ENCODE measurements at regions not wholly inside any gene's neighbourhood (a gene's known extent, or its start where the extent isn't known, plus 50 kb on each side); places are given as distances from the start of the nearest gene placed in this dataset.

DNA sequence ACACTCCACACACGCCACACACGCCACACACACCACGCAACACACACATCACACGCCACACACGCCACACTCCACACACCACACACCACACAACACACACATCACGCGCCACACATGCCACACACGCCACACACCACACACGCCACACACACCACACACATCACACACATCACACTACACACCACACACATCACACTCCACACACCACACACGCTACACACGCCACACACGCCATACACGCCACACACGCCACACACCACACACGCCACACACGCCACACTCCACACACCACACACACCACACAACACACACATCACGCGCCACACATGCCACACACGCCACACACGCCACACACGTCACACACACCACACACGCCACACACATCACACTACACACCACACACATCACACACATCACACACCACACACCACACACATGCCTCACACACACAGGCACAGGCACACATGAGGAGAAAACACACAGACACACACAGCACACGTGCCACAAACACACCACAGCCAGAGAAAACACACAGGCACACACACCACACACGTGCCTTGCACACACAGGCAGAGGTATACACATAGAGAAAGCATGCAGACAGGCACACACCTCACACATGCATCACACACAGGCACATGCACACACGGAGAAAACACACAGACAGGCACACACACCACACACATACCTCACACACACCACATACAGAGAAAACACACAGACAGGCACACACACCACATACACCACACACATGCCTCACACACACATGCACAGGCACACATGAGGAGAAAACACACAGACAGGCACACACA, 241.5 kb upstream of the MYT1L start:
- H3K27ac Mint-ChIP-seq (ENCODE audit: low read depth, unreplicated experiment), result no peak overlapping the region
- intact Hi-C loops (cut with micrococcal nuclease), result no loop called here
- H3K4me1 Mint-ChIP-seq (ENCODE audit: insufficient read depth, unreplicated experiment), result no peaks in the 10 kb centered on the region
- no peaks in the 10 kb centered on the region for H3K36me3 Mint-ChIP-seq (ENCODE audit: insufficient read depth, unreplicated experiment)
- DNase-seq (ENCODE audit: unreplicated experiment), result no peak
- POLR2A ChIA-PET, result no interaction called here
- H3K27me3 Mint-ChIP-seq (ENCODE audit: insufficient read depth, unreplicated experiment), result no peaks in the 10 kb centered on the region
- no TSS peak for BruUV-seq (replicated peaks)
- CTCF ChIA-PET, result no interaction called here
- H3K9me3 Mint-ChIP-seq (ENCODE audit: unreplicated experiment), result no peaks in the 10 kb centered on the region
- H3K4me3 Mint-ChIP-seq (ENCODE audit: unreplicated experiment), result no peak overlapping the region
- TF ChIP-seq, protein P1, sequence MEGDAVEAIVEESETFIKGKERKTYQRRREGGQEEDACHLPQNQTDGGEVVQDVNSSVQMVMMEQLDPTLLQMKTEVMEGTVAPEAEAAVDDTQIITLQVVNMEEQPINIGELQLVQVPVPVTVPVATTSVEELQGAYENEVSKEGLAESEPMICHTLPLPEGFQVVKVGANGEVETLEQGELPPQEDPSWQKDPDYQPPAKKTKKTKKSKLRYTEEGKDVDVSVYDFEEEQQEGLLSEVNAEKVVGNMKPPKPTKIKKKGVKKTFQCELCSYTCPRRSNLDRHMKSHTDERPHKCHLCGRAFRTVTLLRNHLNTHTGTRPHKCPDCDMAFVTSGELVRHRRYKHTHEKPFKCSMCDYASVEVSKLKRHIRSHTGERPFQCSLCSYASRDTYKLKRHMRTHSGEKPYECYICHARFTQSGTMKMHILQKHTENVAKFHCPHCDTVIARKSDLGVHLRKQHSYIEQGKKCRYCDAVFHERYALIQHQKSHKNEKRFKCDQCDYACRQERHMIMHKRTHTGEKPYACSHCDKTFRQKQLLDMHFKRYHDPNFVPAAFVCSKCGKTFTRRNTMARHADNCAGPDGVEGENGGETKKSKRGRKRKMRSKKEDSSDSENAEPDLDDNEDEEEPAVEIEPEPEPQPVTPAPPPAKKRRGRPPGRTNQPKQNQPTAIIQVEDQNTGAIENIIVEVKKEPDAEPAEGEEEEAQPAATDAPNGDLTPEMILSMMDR (IDR thresholded peaks at IDR 0.05; ENCODE audit: unreplicated experiment), result no peak

DNA sequence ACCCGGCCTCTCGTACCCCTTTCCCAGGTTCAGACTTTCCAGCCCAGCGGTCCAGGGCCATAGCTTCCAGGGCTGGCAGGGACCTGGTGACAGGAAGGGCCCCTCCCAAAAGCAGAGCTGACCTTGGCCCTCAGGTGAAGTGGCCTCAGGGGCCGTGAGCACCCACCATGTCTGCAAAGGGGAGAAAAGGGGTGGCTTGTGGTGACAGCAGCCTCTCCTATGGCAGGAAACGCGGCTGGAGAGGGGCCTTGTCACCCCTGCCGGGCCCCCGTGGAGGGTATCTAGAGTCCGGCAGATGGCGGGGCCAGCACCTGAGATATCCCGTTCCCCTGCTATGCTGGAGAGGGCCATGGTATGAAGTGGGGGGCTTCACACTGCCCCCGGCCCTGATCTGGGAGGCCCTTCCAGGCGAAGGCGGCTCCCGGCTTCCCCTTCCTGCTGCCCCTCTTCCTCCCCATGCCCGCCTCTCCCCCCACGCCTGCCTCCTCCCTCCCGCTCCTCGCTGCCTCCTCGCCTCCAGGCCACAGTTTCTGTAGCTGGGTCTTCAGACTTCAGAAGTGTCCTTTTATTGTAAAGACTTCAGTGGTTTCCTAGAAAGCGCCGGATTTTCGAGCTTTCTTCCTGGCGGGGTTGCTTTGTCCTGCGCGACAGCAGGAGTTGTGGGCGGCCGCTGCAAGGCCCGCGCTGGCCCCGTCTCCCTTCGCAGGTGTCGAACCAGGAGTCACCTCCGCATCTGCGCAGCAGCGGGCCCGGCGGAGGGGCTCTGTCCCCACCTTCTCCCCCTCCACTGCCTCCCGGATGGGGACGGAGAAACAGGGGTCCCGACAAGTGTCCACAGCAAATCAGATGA, 240.5 kb upstream of the MYT1L start:
- H3K36me3 Mint-ChIP-seq (ENCODE audit: insufficient read depth, unreplicated experiment), result no peaks in the 10 kb centered on the region
- BruUV-seq (replicated peaks), result no TSS peak
- intact Hi-C loops (cut with micrococcal nuclease), result no loop called here

DNA sequence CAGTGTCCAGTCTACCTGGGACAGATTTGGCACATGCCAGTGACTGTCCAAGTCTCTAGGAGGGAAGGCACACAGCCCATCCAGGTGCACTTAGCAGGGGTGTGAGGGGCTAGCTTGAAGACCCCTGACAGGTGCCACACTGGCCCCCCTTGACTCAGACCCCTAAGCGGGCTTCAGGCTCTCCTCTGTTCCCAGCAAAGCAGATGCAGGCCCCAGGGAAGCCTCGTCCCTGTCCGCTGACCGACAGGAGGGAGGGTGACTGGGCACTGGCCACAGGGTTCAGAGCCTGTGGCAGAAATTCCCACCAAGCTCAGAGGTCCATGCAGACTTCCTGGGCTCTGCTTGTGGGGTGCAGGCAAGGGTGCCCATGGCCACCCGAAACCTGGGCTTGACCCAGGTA, 239.8 kb upstream of the MYT1L start:
- intact Hi-C loops (cut with micrococcal nuclease), result no loop called here
- no peaks in the 10 kb centered on the region for H3K9me3 Mint-ChIP-seq (ENCODE audit: unreplicated experiment)
- H3K36me3 Mint-ChIP-seq (ENCODE audit: insufficient read depth, unreplicated experiment), result no peaks in the 10 kb centered on the region
- no peak overlapping the region for H3K27ac Mint-ChIP-seq (ENCODE audit: low read depth, unreplicated experiment)
- TF ChIP-seq, protein P1 (IDR thresholded peaks at IDR 0.05; ENCODE audit: unreplicated experiment), result no peak
- BruUV-seq (replicated peaks), result no TSS peak
- no peaks in the 10 kb centered on the region for H3K27me3 Mint-ChIP-seq (ENCODE audit: insufficient read depth, unreplicated experiment)
- no peak overlapping the region for H3K4me3 Mint-ChIP-seq (ENCODE audit: unreplicated experiment)
- CTCF ChIA-PET, result no interaction called here
- DNase-seq (ENCODE audit: unreplicated experiment), result no peak
- H3K4me1 Mint-ChIP-seq (ENCODE audit: insufficient read depth, unreplicated experiment), result no peaks in the 10 kb centered on the region
- POLR2A ChIA-PET, result no interaction called here

More for the DNA sequence above, 240.5 kb upstream of the MYT1L start:
- Mint-ChIP-seq H3K4me1 (ENCODE audit: insufficient read depth, unreplicated experiment) (no peaks in the 10 kb centered on the region), H3K9me3 (ENCODE audit: unreplicated experiment) (no peaks in the 10 kb centered on the region), H3K27me3 (ENCODE audit: insufficient read depth, unreplicated experiment) (no peaks in the 10 kb centered on the region), H3K4me3 (ENCODE audit: unreplicated experiment) (no peak overlapping the region), H3K27ac (ENCODE audit: low read depth, unreplicated experiment) (no peak overlapping the region)
- TF ChIP-seq, protein P1 (IDR thresholded peaks at IDR 0.05; ENCODE audit: unreplicated experiment), result no peak
- DNase-seq (ENCODE audit: unreplicated experiment), result no peak
- ChIA-PET POLR2A (no interaction called here), CTCF (no interaction called here)

DNA sequence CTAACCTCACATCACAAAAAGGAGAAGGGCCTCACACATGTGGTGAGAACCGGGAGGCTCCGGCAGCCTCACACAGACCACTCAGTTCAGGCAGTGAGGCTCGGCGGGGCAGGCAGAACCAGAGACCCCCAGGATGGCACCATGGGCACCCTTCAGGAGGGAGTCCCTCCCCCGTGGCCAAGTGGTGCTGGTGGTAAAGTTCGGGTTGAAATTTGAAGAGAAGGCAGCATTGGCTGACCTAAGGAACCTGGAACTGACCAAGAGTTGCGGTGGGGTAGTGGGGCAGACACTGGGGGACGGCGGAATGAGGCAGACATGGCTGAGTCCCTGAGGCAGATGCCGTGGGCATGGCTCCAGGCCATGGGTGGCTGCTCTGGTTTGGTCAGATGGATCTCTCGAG, 239.3 kb upstream of the MYT1L start:
- H3K36me3 Mint-ChIP-seq (ENCODE audit: insufficient read depth, unreplicated experiment), result no peaks in the 10 kb centered on the region
- no peaks in the 10 kb centered on the region for H3K27me3 Mint-ChIP-seq (ENCODE audit: insufficient read depth, unreplicated experiment)
- no peak for DNase-seq (ENCODE audit: unreplicated experiment)
- no peaks in the 10 kb centered on the region for H3K9me3 Mint-ChIP-seq (ENCODE audit: unreplicated experiment)
- TF ChIP-seq, protein P1 (IDR thresholded peaks at IDR 0.05; ENCODE audit: unreplicated experiment), result no peak
- H3K27ac Mint-ChIP-seq (ENCODE audit: low read depth, unreplicated experiment), result no peak overlapping the region
- no peaks in the 10 kb centered on the region for H3K4me1 Mint-ChIP-seq (ENCODE audit: insufficient read depth, unreplicated experiment)
- ChIA-PET POLR2A (no interaction called here), CTCF (no interaction called here)
- intact Hi-C loops (cut with micrococcal nuclease), result no loop called here
- BruUV-seq (replicated peaks), result no TSS peak
- H3K4me3 Mint-ChIP-seq (ENCODE audit: unreplicated experiment), result no peak overlapping the region

Data from MCF 10A (cell line).